NB4 (cell line): ENCODE measurements at regions not wholly inside any gene's neighbourhood (a gene's known extent, or its start where the extent isn't known, plus 50 kb on each side); places are given as distances from the start of the nearest gene placed in this dataset.

Experiments used
- DNase-seq: peaks from one replicate; pipeline ENCODE4 v3.0.0; 2010; ENCODE audit warnings: low read depth
- H3K4me3 ChIP-seq: one replicate; pipeline ENCODE4 v1.5.1; 2011; ENCODE audit warnings: mild to moderate bottlenecking, low read depth, low read length, moderate library complexity
- CTCF ChIP-seq: IDR thresholded peaks from one replicate; pipeline ENCODE4 v1.5.1; 2012; ENCODE audit warnings: low read depth, low read length
- MAX ChIP-seq: IDR thresholded peaks from 2 replicates; pipeline ENCODE4 v1.6.1; 2011; ENCODE audit warnings: low read depth, low read length
- MYC ChIP-seq: IDR thresholded peaks from 2 replicates; pipeline ENCODE4 v1.6.1; 2011; ENCODE audit warnings: low read depth, low read length
- POLR2A ChIP-seq: IDR thresholded peaks from 2 replicates; pipeline ENCODE4 v1.6.1; 2011; ENCODE audit warnings: mild to moderate bottlenecking; ENCODE audit not compliant: insufficient read length; ENCODE audit errors: extremely low read depth

- H3K4me3 ChIP-seq = no peak overlapping the region
- TF ChIP-seq CTCF = no peak
- TF ChIP-seq MAX = no peak
- no peak for TF ChIP-seq MYC
- no peak for DNase-seq
Observed at GRCh38 chr20:12170406-12170805, 252.7 kb downstream of the BTBD3 start.

GRCh38 chr20:12171923-12172524 is 254.3 kb downstream of the BTBD3 start:
- peak; percentile 40 for DNase-seq
- H3K4me3 ChIP-seq = no peak overlapping the region
- TF ChIP-seq POLR2A = no peak
- no peak for TF ChIP-seq MYC
- TF ChIP-seq CTCF = no peak
- TF ChIP-seq MAX = no peak

GRCh38 chr20:12173347-12174012 is 255.8 kb downstream of the BTBD3 start:
- DNase-seq = no peak
- TF ChIP-seq POLR2A (no peak), CTCF (no peak), MAX (no peak), MYC (no peak)
- no peak overlapping the region for H3K4me3 ChIP-seq

GRCh38 chr20:12175538-12175937 is 257.8 kb downstream of the BTBD3 start:
- no peak overlapping the region for H3K4me3 ChIP-seq
- TF ChIP-seq MAX (no peak), MYC (no peak), CTCF (no peak), POLR2A (no peak)
- no peak for DNase-seq

- TF ChIP-seq CTCF (no peak), MYC (no peak), MAX (no peak), POLR2A (no peak)
- DNase-seq = no peak
- H3K4me3 ChIP-seq = no peak overlapping the region
Observed at GRCh38 chr20:12177657-12178293, 260.1 kb downstream of the BTBD3 start.
